K562 (cell line): ENCODE measurements at regions not wholly inside any gene's neighbourhood (a gene's known extent, or its start where the extent isn't known, plus 50 kb on each side); places are given as distances from the start of the nearest gene placed in this dataset.

Experiments used
- ATAC-seq: fragments of 200-7000 bp; cut with Tn5 transposase; 3 replicates; pipeline ENCODE4 v1.9.1; 2020; ENCODE audit warnings: moderate library complexity
- BruUV-seq: library from RNA; stranded (reverse); fragments of 400-500 nt; replicated peaks from 2 replicates; lab custom pipeline; 2021; lab: Mats Ljungman, UMichigan
- CTCF ChIA-PET: fragments of 300-600 bp; formaldehyde crosslinking; extraction: SDS; loops from one replicate; lab custom pipeline; 2021; ENCODE audit warnings: low intra/inter-chr PET ratio; lab: Yijun Ruan, JAX
- POLR2A ChIA-PET: fragments of 300-600, 350-650 bp; sonication (Branson Sonifier 250); formaldehyde crosslinking; extraction: SDS; loops from one replicate; lab custom pipeline; 2021; ENCODE audit warnings: antibody characterized with exemption, inconsistent platforms; lab: Yijun Ruan, JAX
- DNase-seq, 4 experiments: peaks; one replicate each; pipeline versions ENCODE4 v3.0.0 to v3.0.0-alpha.2; 2011 to 2018; ENCODE audit warnings: low spot score in 3 of 4, mixed read lengths in 3 of 4; ENCODE audit errors: extremely low read depth in 1 of 4
- FAIRE-seq: peaks from 2 replicates; lab custom pipeline; 2011; peaks lifted over from hg19 to GRCh38; lab: Jason Lieb, UNC
- H2AFZ ChIP-seq: 2 replicates; pipeline ENCODE4 v1.6.0; 2011; ENCODE audit warnings: low read depth, low read length, control low read depth, inconsistent platforms
- H3K27ac ChIP-seq: fragments of 200-600 bp; 3 replicates; pipeline ENCODE4 v1.8.0; 2011; ENCODE audit warnings: low read depth, mild to moderate bottlenecking, control low read depth, inconsistent platforms, low read length, moderate library complexity, mixed read lengths; ENCODE audit errors: extremely low read depth
- H3K27me3 ChIP-seq, 2 experiments: fragments of 300-600 bp in 1 of 2; 2 replicates in 1 of 2; 3 replicates in 1 of 2; pipeline versions ENCODE4 v1.6.0 to v1.8.0; 2011; ENCODE audit warnings: inconsistent platforms in 2 of 2, low read length in 2 of 2, mild to moderate bottlenecking in 1 of 2, mixed read lengths in 1 of 2, moderate library complexity in 1 of 2; ENCODE audit not compliant: control insufficient read depth in 2 of 2, insufficient read depth in 2 of 2
- H3K36me3 ChIP-seq: fragments of 300-600 bp; 3 replicates; pipeline ENCODE4 v1.8.0; 2011; ENCODE audit warnings: mild to moderate bottlenecking, low read length, inconsistent platforms; ENCODE audit not compliant: control insufficient read depth, insufficient read depth
- H3K4me1 ChIP-seq, 2 experiments: fragments of 200-600 bp in 1 of 2; replicated peaks in 1 of 2; 2 replicates in 1 of 2; 3 replicates in 1 of 2; pipeline versions ENCODE4 v1.5.1 to v1.8.0; 2011; ENCODE audit warnings: inconsistent platforms in 2 of 2, low read length in 2 of 2, mild to moderate bottlenecking in 1 of 2, mixed read lengths in 1 of 2, moderate library complexity in 1 of 2; ENCODE audit not compliant: control insufficient read depth in 2 of 2, insufficient read depth in 2 of 2
- H3K4me2 ChIP-seq: 2 replicates; pipeline ENCODE4 v1.6.1; 2011; ENCODE audit warnings: low read length, control low read depth, inconsistent platforms, mixed read lengths; ENCODE audit not compliant: insufficient read depth
- H3K4me3 ChIP-seq: fragments of 200-600 bp; sonication (generic), shearing (Covaris generic); 2 replicates; pipeline ENCODE4 v1.5.1; 2016; ENCODE audit warnings: control low read depth, inconsistent platforms
- H3K79me2 ChIP-seq: fragments of 200-600 bp; 3 replicates; pipeline ENCODE4 v1.8.0; 2011; ENCODE audit warnings: low read length, inconsistent platforms; ENCODE audit not compliant: control insufficient read depth, insufficient read depth
- H3K9ac ChIP-seq, 2 experiments: 2 replicates each; pipeline versions ENCODE4 v1.6.0 to v1.6.1; 2011; ENCODE audit warnings: low read depth in 2 of 2, low read length in 2 of 2, control low read depth in 1 of 2, inconsistent platforms in 1 of 2, mild to moderate bottlenecking in 1 of 2, mixed read lengths in 1 of 2; ENCODE audit not compliant: insufficient read depth in 1 of 2
- H3K9me1 ChIP-seq: one replicate; pipeline ENCODE4 v1.6.0; 2011; ENCODE audit warnings: inconsistent platforms, mild to moderate bottlenecking, low read length, moderate library complexity; ENCODE audit not compliant: control insufficient read depth, insufficient read depth
- H3K9me3 ChIP-seq: replicated peaks from 2 replicates; pipeline ENCODE4 v1.5.1; 2011; ENCODE audit warnings: low read depth, low read length, inconsistent platforms; ENCODE audit not compliant: control insufficient read depth, insufficient read depth
- H4K20me1 ChIP-seq: replicated peaks from 2 replicates; pipeline ENCODE4 v1.6.1; 2011; ENCODE audit warnings: low read length, inconsistent platforms, mixed read lengths; ENCODE audit not compliant: control insufficient read depth, insufficient read depth
- FOXK2 ChIP-seq, 2 experiments: fragments of 450-650 bp; IDR thresholded peaks in 1 of 2; conservative IDR thresholded peaks in 1 of 2; 2 replicates each; pipeline ENCODE4 v1.6.1; 2016; ENCODE audit warnings: low read depth in 2 of 2, mild to moderate bottlenecking in 1 of 2
- HEY1 ChIP-seq: fragments of 250-450 bp; sonication (Bioruptor Pico); IDR thresholded peaks from 2 replicates; pipeline ENCODE4 v1.5.0; 2020; ENCODE audit warnings: mild to moderate bottlenecking, moderate library complexity, borderline replicate concordance
- NUFIP1 ChIP-seq: fragments of 450-650 bp; IDR thresholded peaks from 2 replicates; pipeline ENCODE4 v1.6.1; 2018; ENCODE audit not compliant: partially characterized antibody
- PRMT5 ChIP-seq: sonication (generic); formaldehyde crosslinking; IDR thresholded peaks from 2 replicates; pipeline ENCODE4 v1.5.0; 2020; ENCODE audit warnings: missing genetic modification reagents
- ZBTB17 ChIP-seq: fragments of 450-650 bp; formaldehyde crosslinking; IDR thresholded peaks from 2 replicates; pipeline ENCODE4 v1.4.0; 2020; ENCODE audit warnings: mild to moderate bottlenecking
- ZFPM2 ChIP-seq: fragments of 250-450 bp; sonication (Bioruptor Pico); IDR thresholded peaks from 2 replicates; pipeline ENCODE4 v1.5.1; 2022; ENCODE audit warnings: mild to moderate bottlenecking
- ZNF699 ChIP-seq: fragments of 250-450 bp; sonication (Bioruptor Pico); IDR thresholded peaks from 2 replicates; pipeline ENCODE4 v1.8.0; 2021; ENCODE audit warnings: mild to moderate bottlenecking, moderate library complexity; ENCODE audit not compliant: insufficient replicate concordance
- WGBS: fragments of 100-300 bp; shearing (Covaris generic); methylation state at CpG from one replicate; pipeline ENCODE4 v1.1.6; 2016; ENCODE audit warnings: low coverage, mixed read lengths; ENCODE audit not compliant: insufficient coverage; ENCODE audit errors: missing lambda C conversion rate; 5-methylcytosine and 5-hydroxymethylcytosine counted together
- in situ Hi-C: fragments of 300-500 bp; cut with MboI; formaldehyde crosslinking; loops from 4 replicates; pipeline ENCODE4 v1.15.0; 2018; ENCODE audit warnings: inconsistent platforms, mixed read lengths
- intact Hi-C: fragments of 100-400 bp; cut with micrococcal nuclease; formaldehyde crosslinking; loops from 2 replicates; pipeline ENCODE4 v1.14.2; 2022
- TF ChIP-seq, protein P1 (sequence below), 2 experiments: fragments of 250-450 bp in 1 of 2; fragments of 450-650 bp in 1 of 2; sonication (Bioruptor Pico) in 1 of 2; IDR thresholded peaks; 2 replicates each; pipeline versions ENCODE4 v1.6.1 to v1.8.0; 2016 to 2021; ENCODE audit warnings: mild to moderate bottlenecking in 2 of 2, moderate library complexity in 2 of 2, missing compliant biosample characterization in 1 of 2, missing genetic modification characterization in 1 of 2
- TF ChIP-seq, protein P2 (sequence below): fragments of 150-350 bp; conservative IDR thresholded peaks from 2 replicates; pipeline ENCODE4 v1.6.1; 2014; ENCODE audit warnings: low read length
- TF ChIP-seq, protein P3 (sequence below): fragments of 450-650 bp; formaldehyde crosslinking; IDR thresholded peaks from 2 replicates; pipeline ENCODE4 v1.4.0; 2022; ENCODE audit warnings: missing genetic modification characterization
- TF ChIP-seq, protein P4 (sequence below): sonication (generic); formaldehyde crosslinking; IDR thresholded peaks from 2 replicates; pipeline ENCODE4 v1.8.0; 2022; ENCODE audit warnings: mild to moderate bottlenecking, missing genetic modification reagents
- TF ChIP-seq, protein P5 (sequence below), 2 experiments: IDR thresholded peaks; 2 replicates each; pipeline ENCODE4 v1.6.1; 2011; ENCODE audit warnings: borderline replicate concordance in 1 of 2, control low read depth in 1 of 2, low read depth in 1 of 2, low read length in 1 of 2, mild to moderate bottlenecking in 1 of 2, mixed read lengths in 1 of 2, moderate library complexity in 1 of 2; ENCODE audit not compliant: insufficient read depth in 1 of 2, insufficient read length in 1 of 2, poor library complexity in 1 of 2, severe bottlenecking in 1 of 2; ENCODE audit errors: extremely low read depth in 1 of 2

DNA sequence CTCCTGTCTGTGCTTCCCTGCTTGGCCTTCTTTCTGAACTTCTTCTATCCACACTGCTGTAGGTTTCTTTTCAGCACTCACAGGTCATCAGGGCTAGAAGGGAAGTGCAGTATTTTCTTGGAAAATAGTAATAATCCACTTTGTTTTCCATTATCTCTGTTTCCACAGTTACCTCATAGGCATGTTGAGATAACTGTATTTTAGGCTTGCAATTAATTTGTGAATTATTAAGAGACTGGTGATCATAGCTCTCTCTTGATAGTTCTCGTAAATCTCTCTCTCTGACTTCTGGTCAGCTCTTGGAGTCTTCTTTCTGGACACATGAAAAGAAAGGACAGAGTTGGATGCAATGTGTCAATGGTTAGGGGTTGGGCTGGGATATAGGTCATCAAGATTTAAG, 243.6 kb upstream of the IGFBP3 start:
- Histone ChIP-seq H3K36me3 (no peaks in the 10 kb centered on the region), H4K20me1 (no peaks in the 10 kb centered on the region), H3K4me3 (no peak overlapping the region), H3K79me2 (no peaks in the 10 kb centered on the region), H3K4me1 (no peaks in the 10 kb centered on the region), H3K27me3 (no peaks in the 10 kb centered on the region), H2AFZ (no peak overlapping the region), H3K9me1 (no peaks in the 10 kb centered on the region), H3K9ac (no peak overlapping the region), H3K4me2 (no peak overlapping the region), H3K27ac (no peak overlapping the region), H3K9me3 (no peaks in the 10 kb centered on the region)
- ATAC-seq, result no peak
- DNase-seq, result no peak
- FAIRE-seq, result no peak
- no TSS peak for BruUV-seq
- CTCF ChIA-PET, result no interaction called here
- POLR2A ChIA-PET, result no interaction called here
- 0% methylated on average over 1 of the region's 1 CpG for WGBS
- intact Hi-C loops, result no loop called here
- in situ Hi-C loops, result no loop called here
- TF ChIP-seq, protein P1, sequence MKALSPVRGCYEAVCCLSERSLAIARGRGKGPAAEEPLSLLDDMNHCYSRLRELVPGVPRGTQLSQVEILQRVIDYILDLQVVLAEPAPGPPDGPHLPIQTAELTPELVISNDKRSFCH (CRISPR knock-in tag; IDR thresholded peaks at IDR 0.05), result no peak
- TF ChIP-seq, protein P1 (tag; IDR thresholded peaks at IDR 0.05), result no peak
- TF ChIP-seq ZBTB17 (CRISPR knock-in tag) (no peak), ZNF699 (CRISPR knock-in tag) (no peak), PRMT5 (CRISPR knock-in tag) (no peak), HEY1 (CRISPR knock-in tag) (no peak), ZFPM2 (CRISPR knock-in tag) (no peak), NUFIP1 (no peak), FOXK2 (conservative IDR thresholded peaks at IDR 0.05 in 1 of 2, IDR thresholded peaks at IDR 0.05 in 1 of 2; ENCODE audit: low read depth in 2 of 2) (no peak)
- TF ChIP-seq, protein P2, sequence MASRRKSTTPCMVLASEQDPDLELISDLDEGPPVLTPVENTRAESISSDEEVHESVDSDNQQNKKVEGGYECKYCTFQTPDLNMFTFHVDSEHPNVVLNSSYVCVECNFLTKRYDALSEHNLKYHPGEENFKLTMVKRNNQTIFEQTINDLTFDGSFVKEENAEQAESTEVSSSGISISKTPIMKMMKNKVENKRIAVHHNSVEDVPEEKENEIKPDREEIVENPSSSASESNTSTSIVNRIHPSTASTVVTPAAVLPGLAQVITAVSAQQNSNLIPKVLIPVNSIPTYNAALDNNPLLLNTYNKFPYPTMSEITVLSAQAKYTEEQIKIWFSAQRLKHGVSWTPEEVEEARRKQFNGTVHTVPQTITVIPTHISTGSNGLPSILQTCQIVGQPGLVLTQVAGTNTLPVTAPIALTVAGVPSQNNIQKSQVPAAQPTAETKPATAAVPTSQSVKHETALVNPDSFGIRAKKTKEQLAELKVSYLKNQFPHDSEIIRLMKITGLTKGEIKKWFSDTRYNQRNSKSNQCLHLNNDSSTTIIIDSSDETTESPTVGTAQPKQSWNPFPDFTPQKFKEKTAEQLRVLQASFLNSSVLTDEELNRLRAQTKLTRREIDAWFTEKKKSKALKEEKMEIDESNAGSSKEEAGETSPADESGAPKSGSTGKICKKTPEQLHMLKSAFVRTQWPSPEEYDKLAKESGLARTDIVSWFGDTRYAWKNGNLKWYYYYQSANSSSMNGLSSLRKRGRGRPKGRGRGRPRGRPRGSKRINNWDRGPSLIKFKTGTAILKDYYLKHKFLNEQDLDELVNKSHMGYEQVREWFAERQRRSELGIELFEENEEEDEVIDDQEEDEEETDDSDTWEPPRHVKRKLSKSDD, result no peak
- TF ChIP-seq, protein P3, sequence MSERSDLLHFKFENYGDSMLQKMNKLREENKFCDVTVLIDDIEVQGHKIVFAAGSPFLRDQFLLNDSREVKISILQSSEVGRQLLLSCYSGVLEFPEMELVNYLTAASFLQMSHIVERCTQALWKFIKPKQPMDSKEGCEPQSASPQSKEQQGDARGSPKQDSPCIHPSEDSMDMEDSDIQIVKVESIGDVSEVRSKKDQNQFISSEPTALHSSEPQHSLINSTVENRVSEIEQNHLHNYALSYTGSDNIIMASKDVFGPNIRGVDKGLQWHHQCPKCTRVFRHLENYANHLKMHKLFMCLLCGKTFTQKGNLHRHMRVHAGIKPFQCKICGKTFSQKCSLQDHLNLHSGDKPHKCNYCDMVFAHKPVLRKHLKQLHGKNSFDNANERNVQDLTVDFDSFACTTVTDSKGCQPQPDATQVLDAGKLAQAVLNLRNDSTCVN, result no peak
- TF ChIP-seq, protein P4, sequence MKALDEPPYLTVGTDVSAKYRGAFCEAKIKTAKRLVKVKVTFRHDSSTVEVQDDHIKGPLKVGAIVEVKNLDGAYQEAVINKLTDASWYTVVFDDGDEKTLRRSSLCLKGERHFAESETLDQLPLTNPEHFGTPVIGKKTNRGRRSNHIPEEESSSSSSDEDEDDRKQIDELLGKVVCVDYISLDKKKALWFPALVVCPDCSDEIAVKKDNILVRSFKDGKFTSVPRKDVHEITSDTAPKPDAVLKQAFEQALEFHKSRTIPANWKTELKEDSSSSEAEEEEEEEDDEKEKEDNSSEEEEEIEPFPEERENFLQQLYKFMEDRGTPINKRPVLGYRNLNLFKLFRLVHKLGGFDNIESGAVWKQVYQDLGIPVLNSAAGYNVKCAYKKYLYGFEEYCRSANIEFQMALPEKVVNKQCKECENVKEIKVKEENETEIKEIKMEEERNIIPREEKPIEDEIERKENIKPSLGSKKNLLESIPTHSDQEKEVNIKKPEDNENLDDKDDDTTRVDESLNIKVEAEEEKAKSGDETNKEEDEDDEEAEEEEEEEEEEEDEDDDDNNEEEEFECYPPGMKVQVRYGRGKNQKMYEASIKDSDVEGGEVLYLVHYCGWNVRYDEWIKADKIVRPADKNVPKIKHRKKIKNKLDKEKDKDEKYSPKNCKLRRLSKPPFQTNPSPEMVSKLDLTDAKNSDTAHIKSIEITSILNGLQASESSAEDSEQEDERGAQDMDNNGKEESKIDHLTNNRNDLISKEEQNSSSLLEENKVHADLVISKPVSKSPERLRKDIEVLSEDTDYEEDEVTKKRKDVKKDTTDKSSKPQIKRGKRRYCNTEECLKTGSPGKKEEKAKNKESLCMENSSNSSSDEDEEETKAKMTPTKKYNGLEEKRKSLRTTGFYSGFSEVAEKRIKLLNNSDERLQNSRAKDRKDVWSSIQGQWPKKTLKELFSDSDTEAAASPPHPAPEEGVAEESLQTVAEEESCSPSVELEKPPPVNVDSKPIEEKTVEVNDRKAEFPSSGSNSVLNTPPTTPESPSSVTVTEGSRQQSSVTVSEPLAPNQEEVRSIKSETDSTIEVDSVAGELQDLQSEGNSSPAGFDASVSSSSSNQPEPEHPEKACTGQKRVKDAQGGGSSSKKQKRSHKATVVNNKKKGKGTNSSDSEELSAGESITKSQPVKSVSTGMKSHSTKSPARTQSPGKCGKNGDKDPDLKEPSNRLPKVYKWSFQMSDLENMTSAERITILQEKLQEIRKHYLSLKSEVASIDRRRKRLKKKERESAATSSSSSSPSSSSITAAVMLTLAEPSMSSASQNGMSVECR (CRISPR knock-in tag), result no peak
- TF ChIP-seq, protein P5, sequence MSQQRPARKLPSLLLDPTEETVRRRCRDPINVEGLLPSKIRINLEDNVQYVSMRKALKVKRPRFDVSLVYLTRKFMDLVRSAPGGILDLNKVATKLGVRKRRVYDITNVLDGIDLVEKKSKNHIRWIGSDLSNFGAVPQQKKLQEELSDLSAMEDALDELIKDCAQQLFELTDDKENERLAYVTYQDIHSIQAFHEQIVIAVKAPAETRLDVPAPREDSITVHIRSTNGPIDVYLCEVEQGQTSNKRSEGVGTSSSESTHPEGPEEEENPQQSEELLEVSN (IDR thresholded peaks at IDR 0.05; ENCODE audit: borderline replicate concordance in 1 of 2, extremely low read depth in 1 of 2, insufficient read depth in 1 of 2, insufficient read length in 1 of 2, low read depth in 1 of 2, low read length in 1 of 2, poor library complexity in 1 of 2, severe bottlenecking in 1 of 2), result no peak
